Panc1 (cell line): ENCODE measurements at regions not wholly inside any gene's neighbourhood (a gene's known extent, or its start where the extent isn't known, plus 50 kb on each side); places are given as distances from the start of the nearest gene placed in this dataset.
"Not testable (repeated sequence)": the region's sequence is repeated elsewhere in the genome, so short reads cannot be mapped to it uniquely, and the experiment has no call there.

ENCODE experiments used
- ATAC-seq: fragments of 200-7000 bp; cut with Tn5 transposase; 2 replicates; pipeline ENCODE4 v1.9.1; 2020; ENCODE audit warnings: mild to moderate bottlenecking, moderate library complexity
- BruUV-seq: library from RNA; stranded (reverse); fragments of 400-500 nt; replicated peaks from 2 replicates; lab custom pipeline; 2021; lab: Mats Ljungman, UMichigan
- CTCF ChIA-PET: fragments of 300-600 bp; sonication (Branson Sonifier 250); formaldehyde crosslinking; loops from one replicate; lab custom pipeline; 2022; ENCODE audit warnings: antibody characterized with exemption; lab: Charles Lee
- POLR2A ChIA-PET: fragments of 300-600 bp; sonication (Branson Sonifier 250); formaldehyde crosslinking; loops from one replicate; lab custom pipeline; 2022; ENCODE audit warnings: antibody characterized with exemption; lab: Charles Lee
- DNase-seq: peaks from one replicate; pipeline ENCODE4 v3.0.0-alpha.2; 2010; ENCODE audit warnings: low read depth, low spot score
- H3K27ac ChIP-seq: 2 replicates; pipeline ENCODE4 v1.5.1; 2011; ENCODE audit warnings: mild to moderate bottlenecking, low read length, inconsistent platforms
- H3K27me3 ChIP-seq: fragments of 200-500 bp; sonication (Bioruptor generic); 2 replicates; pipeline ENCODE4 v1.6.0; 2014; ENCODE audit warnings: low read length, inconsistent platforms; ENCODE audit not compliant: control insufficient read depth, insufficient read depth
- H3K36me3 ChIP-seq: fragments of 200-500 bp; sonication (Bioruptor generic); 2 replicates; pipeline ENCODE4 v1.5.1; 2014; ENCODE audit warnings: inconsistent platforms, mild to moderate bottlenecking, low read length, moderate library complexity; ENCODE audit not compliant: control insufficient read depth, insufficient read depth
- H3K4me1 ChIP-seq: 2 replicates; pipeline ENCODE4 v1.5.1; 2011; ENCODE audit warnings: inconsistent platforms, mild to moderate bottlenecking, low read length, moderate library complexity; ENCODE audit not compliant: control insufficient read depth, insufficient read depth
- H3K4me3 ChIP-seq, 2 experiments: 2 replicates each; pipeline ENCODE4 v1.5.1; 2011 to 2012; ENCODE audit warnings: low read depth in 2 of 2, low read length in 2 of 2, mild to moderate bottlenecking in 2 of 2, inconsistent platforms in 1 of 2, moderate library complexity in 1 of 2
- H3K9me3 ChIP-seq: fragments of 200-500 bp; sonication (Bioruptor generic); 2 replicates; pipeline ENCODE4 v1.5.1; 2014; ENCODE audit warnings: low read depth, mild to moderate bottlenecking, inconsistent platforms, low read length, moderate library complexity; ENCODE audit not compliant: control insufficient read depth, insufficient read depth
- in situ Hi-C: cut with HindIII; loops from 2 replicates; pipeline ENCODE4 v1.10.0; 2016; ENCODE audit warnings: low sequenced_read_pairs, low pct_unique_long_range_greater_than_20kb
- intact Hi-C: fragments of 100-400 bp; cut with micrococcal nuclease; formaldehyde crosslinking; loops from one replicate; pipeline ENCODE4 v1.10.0; 2022; ENCODE audit not compliant: unreplicated experiment

GRCh38 chr7:56787474-56787873 lies 344.8 kb downstream of the ZNF479 start:
- H3K36me3 ChIP-seq, POLR2A ChIA-PET, H3K27ac ChIP-seq, CTCF ChIA-PET, DNase-seq, ATAC-seq, H3K4me1 ChIP-seq, H3K27me3 ChIP-seq, BruUV-seq, H3K9me3 ChIP-seq, H3K4me3 ChIP-seq, in situ Hi-C loops, intact Hi-C loops: not testable (repeated sequence)
